ENCODE measurements at regions not wholly inside any gene's neighbourhood (a gene's known extent, or its start where the extent isn't known, plus 50 kb on each side); places are given as distances from the start of the nearest gene placed in this dataset.
"Not testable (repeated sequence)": the region's sequence is repeated elsewhere in the genome, so short reads cannot be mapped to it uniquely, and the experiment has no call there.

GRCh38 chr5:32534041-32534440 is 51.3 kb upstream of the SUB1 start:
- intact Hi-C loops (cut with micrococcal nuclease) = loop anchor here (5.0 kb wide), 1 partner anchor 47 kb away; no protein-coding TSS in a partner anchor

- intact Hi-C loops (cut with micrococcal nuclease) = loop anchor here (1.0 to 5.0 kb wide), 4 partner anchors 10 to 54 kb away; no protein-coding TSS in a partner anchor
Measured at GRCh38 chr5:32531885-32532520, 53.4 kb upstream of the SUB1 start.

- intact Hi-C loops (cut with micrococcal nuclease) = not testable (repeated sequence)
Measured at GRCh38 chr5:32527321-32527720, 58.0 kb upstream of the SUB1 start.

- intact Hi-C loops (cut with micrococcal nuclease) = no loop called here
Measured at GRCh38 chr5:32526810-32527209, 58.5 kb upstream of the SUB1 start.

GRCh38 chr5:32523625-32524024 is 61.7 kb upstream of the SUB1 start:
- intact Hi-C loops (cut with micrococcal nuclease) = no loop called here

GRCh38 chr5:32522429-32523143 is 62.8 kb upstream of the SUB1 start:
- intact Hi-C loops (cut with micrococcal nuclease) = loop anchor here (1.0 kb wide), 1 partner anchor 9 kb away; no protein-coding TSS in a partner anchor

- intact Hi-C loops (cut with micrococcal nuclease) = no loop called here
Measured at GRCh38 chr5:32521481-32521880, 63.9 kb upstream of the SUB1 start.

- intact Hi-C loops (cut with micrococcal nuclease) = no loop called here
Measured at GRCh38 chr5:32520972-32521371, 64.4 kb upstream of the SUB1 start.

DNA sequence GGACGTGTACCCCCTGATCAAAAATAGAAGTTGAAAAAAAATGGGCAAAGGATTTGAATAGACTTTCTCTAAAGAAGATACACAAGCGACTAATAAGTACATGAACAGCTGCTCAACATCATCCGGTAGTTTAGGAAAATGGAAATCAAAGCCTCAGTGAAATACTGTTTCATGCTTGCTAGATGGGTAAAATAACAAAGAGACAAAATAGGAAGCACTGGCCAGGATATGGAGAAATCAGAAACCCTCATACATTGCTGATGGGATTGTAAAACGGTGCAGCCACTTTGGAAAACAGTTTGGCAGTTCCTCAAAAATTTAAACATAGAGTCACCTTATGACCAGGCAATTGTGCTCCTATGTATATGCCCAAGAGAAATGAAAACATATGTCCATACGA is 65.0 kb upstream of the SUB1 start:
- intact Hi-C loops (cut with micrococcal nuclease) = no loop called here

DNA sequence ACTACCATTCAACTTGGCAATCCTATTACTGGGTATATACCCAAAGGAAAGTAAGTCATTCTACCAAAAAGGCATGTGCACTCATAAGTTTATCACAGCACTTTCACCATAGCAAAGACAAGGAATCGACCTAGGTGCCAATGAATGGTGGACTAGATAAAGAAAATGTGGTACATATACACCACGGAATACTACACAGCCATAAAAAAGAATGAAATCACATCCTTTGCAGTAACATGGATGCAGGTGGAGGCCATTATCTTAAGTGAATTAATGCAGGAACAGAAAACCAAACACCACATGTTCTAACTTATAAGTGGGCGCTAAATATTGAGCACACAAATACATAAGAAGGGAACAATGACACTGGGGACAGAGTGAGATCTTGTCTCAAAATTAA is 65.8 kb upstream of the SUB1 start:
- intact Hi-C loops (cut with micrococcal nuclease) = no loop called here

- intact Hi-C loops (cut with micrococcal nuclease) = no loop called here
Measured at GRCh38 chr5:32514806-32515205, 70.3 kb upstream of the ZFR start.

GRCh38 chr5:32512926-32513325 is 68.4 kb upstream of the ZFR start:
- intact Hi-C loops (cut with micrococcal nuclease) = no loop called here

GRCh38 chr5:32511776-32512374 is 67.3 kb upstream of the ZFR start:
- intact Hi-C loops (cut with micrococcal nuclease) = no loop called here

GRCh38 chr5:32510860-32511259 is 66.3 kb upstream of the ZFR start:
- intact Hi-C loops (cut with micrococcal nuclease) = no loop called here

GRCh38 chr5:32508806-32509805 is 64.6 kb upstream of the ZFR start:
- intact Hi-C loops (cut with micrococcal nuclease) = no loop called here

- intact Hi-C loops (cut with micrococcal nuclease) = no loop called here
Measured at GRCh38 chr5:32507738-32508434, 63.3 kb upstream of the ZFR start.

DNA sequence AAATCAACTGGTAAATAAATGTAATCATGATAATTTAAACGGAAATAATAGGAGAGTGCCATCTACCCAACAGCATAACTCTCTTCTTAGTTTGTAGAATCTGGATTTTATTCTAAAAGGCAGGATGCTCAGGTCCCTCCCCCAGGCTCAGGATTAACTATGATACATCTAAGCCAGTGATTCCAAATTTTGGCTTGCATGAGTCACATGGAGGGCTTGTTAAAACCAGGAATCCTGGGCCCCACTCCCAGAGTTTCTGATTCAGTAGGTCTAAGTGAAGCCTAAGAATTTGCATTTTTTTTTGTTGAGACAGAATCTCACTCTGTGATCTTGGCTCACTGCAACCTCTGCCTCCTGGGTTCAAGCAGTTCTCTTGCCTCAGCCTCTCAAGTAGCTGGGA is 62.3 kb upstream of the ZFR start:
- intact Hi-C loops (cut with micrococcal nuclease) = no loop called here

GRCh38 chr5:32506201-32506661 is 61.7 kb upstream of the ZFR start:
- intact Hi-C loops (cut with micrococcal nuclease) = no loop called here

GRCh38 chr5:32505756-32506155 is 61.2 kb upstream of the ZFR start:
- intact Hi-C loops (cut with micrococcal nuclease) = no loop called here

DNA sequence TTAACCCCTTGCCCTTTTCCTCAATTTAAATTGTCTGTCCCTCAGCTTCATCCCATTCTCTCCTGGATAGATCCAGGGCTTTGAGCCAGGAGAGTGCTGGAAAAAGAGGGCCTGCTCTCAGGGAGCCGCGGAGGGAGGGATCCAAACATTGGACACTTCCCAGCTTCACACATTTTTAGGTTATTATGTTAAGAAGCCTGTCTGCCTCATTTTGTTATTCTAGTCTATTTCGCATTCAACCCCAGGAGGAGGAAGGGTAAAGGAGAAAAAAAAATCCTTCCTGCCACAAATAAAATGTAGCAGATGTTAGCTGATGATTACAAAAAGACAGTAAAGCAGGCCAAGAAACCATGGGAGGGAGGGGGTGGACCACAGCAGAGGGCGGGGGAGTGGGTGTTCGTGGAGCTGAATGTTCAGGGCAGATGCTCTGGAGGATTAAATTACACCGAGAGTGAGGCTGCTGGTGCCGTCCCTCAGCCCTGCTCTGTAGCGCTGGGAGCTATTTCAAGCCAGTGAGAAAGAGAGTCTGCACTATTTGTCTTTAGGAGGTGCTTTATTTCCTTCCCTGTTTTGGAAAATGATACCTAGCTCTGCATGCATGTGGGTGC is 60.6 kb upstream of the ZFR start:
- intact Hi-C loops (cut with micrococcal nuclease) = no loop called here
